Trophoblast cell (in vitro differentiated cells and primary cell): ENCODE measurements at regions not wholly inside any gene's neighbourhood (a gene's known extent, or its start where the extent isn't known, plus 50 kb on each side); places are given as distances from the start of the nearest gene placed in this dataset.

Experiments
- DNase-seq, 2 donors: peaks; one replicate each; pipeline ENCODE4 v3.0.0-alpha.2; 2016
- H2AFZ ChIP-seq: 2 replicates; pipeline ENCODE4 v1.6.1; 2013; ENCODE audit warnings: low read length, moderate library complexity, mild to moderate bottlenecking; ENCODE audit not compliant: insufficient read depth, poor library complexity
- H2AK5ac ChIP-seq: 2 replicates; pipeline ENCODE4 v1.6.1; 2013; ENCODE audit warnings: mild to moderate bottlenecking, low read length
- H2BK120ac ChIP-seq: 2 replicates; pipeline ENCODE4 v1.6.1; 2013; ENCODE audit warnings: low read length, mild to moderate bottlenecking, moderate library complexity; ENCODE audit not compliant: insufficient read depth, poor library complexity
- H2BK12ac ChIP-seq: 2 replicates; pipeline ENCODE4 v1.6.1; 2013; ENCODE audit warnings: mild to moderate bottlenecking, low read length, moderate library complexity
- H2BK5ac ChIP-seq: 2 replicates; pipeline ENCODE4 v1.6.1; 2013; ENCODE audit warnings: low read length, low read depth, moderate library complexity, mild to moderate bottlenecking; ENCODE audit not compliant: poor library complexity
- H3K14ac ChIP-seq: 2 replicates; pipeline ENCODE4 v1.6.1; 2013; ENCODE audit warnings: mild to moderate bottlenecking, low read length
- H3K18ac ChIP-seq: 2 replicates; pipeline ENCODE4 v1.6.1; 2013; ENCODE audit warnings: mild to moderate bottlenecking, low read length
- H3K23ac ChIP-seq: 2 replicates; pipeline ENCODE4 v1.6.1; 2013; ENCODE audit warnings: low read length
- H3K27ac ChIP-seq: 2 replicates; pipeline ENCODE4 v1.5.1; 2013; ENCODE audit warnings: low read depth, mild to moderate bottlenecking, inconsistent platforms, low read length, moderate library complexity
- H3K27me3 ChIP-seq: 2 replicates; pipeline ENCODE4 v1.6.1; 2013; ENCODE audit warnings: inconsistent platforms, mild to moderate bottlenecking, low read length, moderate library complexity; ENCODE audit not compliant: insufficient read depth
- H3K36me3 ChIP-seq, 2 experiments: 1 replicate in 1 of 2; 2 replicates in 1 of 2; pipeline ENCODE4 v1.6.1; 2013; ENCODE audit warnings: low read length in 2 of 2, mild to moderate bottlenecking in 2 of 2, moderate library complexity in 1 of 2; ENCODE audit not compliant: insufficient read depth in 2 of 2, control insufficient read depth in 1 of 2
- H3K4ac ChIP-seq: 2 replicates; pipeline ENCODE4 v1.6.1; 2013; ENCODE audit warnings: low read depth, mild to moderate bottlenecking, low read length, moderate library complexity
- H3K4me1 ChIP-seq, 2 experiments: 1 replicate in 1 of 2; 2 replicates in 1 of 2; pipeline ENCODE4 v1.6.1; 2013; ENCODE audit warnings: low read length in 2 of 2, mild to moderate bottlenecking in 2 of 2, moderate library complexity in 1 of 2; ENCODE audit not compliant: insufficient read depth in 2 of 2, control insufficient read depth in 1 of 2
- H3K4me2 ChIP-seq: 2 replicates; pipeline ENCODE4 v1.6.1; 2013; ENCODE audit warnings: inconsistent platforms, mild to moderate bottlenecking, low read length, moderate library complexity
- H3K4me3 ChIP-seq: 2 replicates; pipeline ENCODE4 v1.5.1; 2013; ENCODE audit warnings: mild to moderate bottlenecking, low read depth, low read length, inconsistent platforms
- H3K79me1 ChIP-seq: one replicate; pipeline ENCODE4 v1.6.1; 2013; ENCODE audit warnings: low read length
- H3K79me2 ChIP-seq: 2 replicates; pipeline ENCODE4 v1.6.1; 2013; ENCODE audit warnings: low read length, mild to moderate bottlenecking; ENCODE audit not compliant: control insufficient read depth, insufficient read depth, poor library complexity
- H3K9ac ChIP-seq: 2 replicates; pipeline ENCODE4 v1.6.1; 2013; ENCODE audit warnings: mild to moderate bottlenecking, low read length
- H3K9me3 ChIP-seq: 2 replicates; pipeline ENCODE4 v1.6.1; 2013; ENCODE audit warnings: low read depth, mild to moderate bottlenecking, control low read depth, inconsistent platforms, low read length; ENCODE audit not compliant: insufficient read depth
- H4K12ac ChIP-seq: 2 replicates; pipeline ENCODE4 v1.6.1; 2013; ENCODE audit warnings: low read depth, mild to moderate bottlenecking, low read length, moderate library complexity
- H4K8ac ChIP-seq: 2 replicates; pipeline ENCODE4 v1.6.1; 2013; ENCODE audit warnings: low read depth, mild to moderate bottlenecking, low read length, moderate library complexity
- H4K91ac ChIP-seq: one replicate; pipeline ENCODE4 v1.6.1; 2013; ENCODE audit warnings: low read depth, mild to moderate bottlenecking, low read length, moderate library complexity
- WGBS: extraction: QIAGEN DNeasy Blood & Tissue Kit; methylation state at CpG from one replicate; pipeline ENCODE4 v1.1.7; 2013; ENCODE audit warnings: missing lambda C conversion rate; ENCODE audit not compliant: insufficient read length, insufficient coverage; ENCODE audit errors: extremely low coverage; 5-methylcytosine and 5-hydroxymethylcytosine counted together

DNA sequence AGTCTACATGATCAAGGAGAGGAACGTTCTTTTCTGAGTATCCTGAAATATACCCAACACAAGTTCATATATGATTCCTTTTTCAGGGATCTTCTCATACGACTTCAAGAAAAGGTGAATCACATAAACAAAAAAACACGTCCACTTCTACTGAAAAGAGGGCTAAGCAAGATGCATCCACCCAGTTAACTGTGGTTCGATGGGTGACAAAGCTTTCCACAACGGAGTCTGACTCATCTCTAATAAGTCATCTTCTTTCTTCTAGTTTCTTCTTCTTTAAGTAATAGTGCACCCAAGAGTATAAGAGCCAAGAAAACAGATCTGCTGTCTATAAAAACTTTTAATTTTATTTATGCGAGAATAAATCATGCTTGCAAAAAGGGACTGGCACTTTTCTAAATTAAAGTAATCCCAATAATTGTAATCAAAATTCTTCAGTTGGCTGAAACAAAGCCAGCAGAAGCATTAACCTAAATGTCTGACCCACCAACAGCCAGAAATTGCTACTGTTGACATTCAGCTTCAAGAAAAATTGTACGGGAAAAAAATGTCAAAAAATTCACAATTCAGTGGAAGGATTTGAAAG, 146.9 kb upstream of the ANK3 start:
- Histone ChIP-seq H3K36me3 (no peaks in the 10 kb centered on the region), H2AFZ (no peak overlapping the region), H3K9ac (no peak overlapping the region), H3K14ac (no peak overlapping the region), H3K4ac (no peak overlapping the region), H3K18ac (no peak overlapping the region), H3K4me1 (no peaks in the 10 kb centered on the region), H2BK120ac (no peak overlapping the region), H4K91ac (no peak overlapping the region), H3K27ac (no peak overlapping the region), H2AK5ac (no peak overlapping the region), H3K27me3 (no peaks in the 10 kb centered on the region), H3K23ac (no peak overlapping the region), H4K8ac (no peak overlapping the region), H3K79me2 (no peaks in the 10 kb centered on the region), H3K9me3 (no peaks in the 10 kb centered on the region), H4K12ac (no peak overlapping the region), H3K4me2 (no peak overlapping the region), H2BK5ac (no peak overlapping the region), H2BK12ac (no peak overlapping the region), H3K4me3 (no peak overlapping the region), H3K79me1 (no peaks in the 10 kb centered on the region)
- DNase-seq: no peak
- WGBS: no CpG with 5 or more reads among the region's 7 CpGs

DNA sequence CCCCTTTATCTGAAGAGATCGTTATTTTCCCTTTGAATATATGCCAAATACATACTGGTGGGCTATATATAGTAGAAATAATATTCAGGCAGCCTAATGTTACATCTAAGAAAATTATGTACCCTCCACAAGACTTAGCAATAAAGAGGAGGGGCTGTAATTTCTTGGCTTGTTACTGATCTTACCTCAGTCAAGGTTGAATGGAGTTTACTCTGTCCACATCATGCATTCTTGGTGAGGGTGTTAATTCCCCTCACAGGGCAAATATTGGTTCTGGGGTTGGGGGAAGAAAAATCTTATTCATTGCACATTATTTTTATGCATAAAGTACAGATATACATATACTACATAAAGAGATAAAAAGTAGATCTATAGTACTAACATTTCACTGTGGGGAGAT, 145.8 kb upstream of the ANK3 start:
- Histone ChIP-seq H2BK120ac (no peak overlapping the region), H3K23ac (no peak overlapping the region), H3K9me3 (no peaks in the 10 kb centered on the region), H3K4me3 (no peak overlapping the region), H2BK5ac (no peak overlapping the region), H3K14ac (no peak overlapping the region), H3K36me3 (no peaks in the 10 kb centered on the region), H4K91ac (no peak overlapping the region), H2AFZ (no peak overlapping the region), H4K8ac (no peak overlapping the region), H3K4me1 (no peaks in the 10 kb centered on the region), H3K27ac (no peak overlapping the region), H3K9ac (no peak overlapping the region), H3K79me2 (no peaks in the 10 kb centered on the region), H3K4ac (no peak overlapping the region), H3K4me2 (no peak overlapping the region), H3K79me1 (no peaks in the 10 kb centered on the region), H3K27me3 (no peaks in the 10 kb centered on the region), H4K12ac (no peak overlapping the region), H2AK5ac (no peak overlapping the region), H3K18ac (no peak overlapping the region), H2BK12ac (no peak overlapping the region)
- WGBS: no CpG with 5 or more reads among the region's 1 CpG
- DNase-seq: no peak

DNA sequence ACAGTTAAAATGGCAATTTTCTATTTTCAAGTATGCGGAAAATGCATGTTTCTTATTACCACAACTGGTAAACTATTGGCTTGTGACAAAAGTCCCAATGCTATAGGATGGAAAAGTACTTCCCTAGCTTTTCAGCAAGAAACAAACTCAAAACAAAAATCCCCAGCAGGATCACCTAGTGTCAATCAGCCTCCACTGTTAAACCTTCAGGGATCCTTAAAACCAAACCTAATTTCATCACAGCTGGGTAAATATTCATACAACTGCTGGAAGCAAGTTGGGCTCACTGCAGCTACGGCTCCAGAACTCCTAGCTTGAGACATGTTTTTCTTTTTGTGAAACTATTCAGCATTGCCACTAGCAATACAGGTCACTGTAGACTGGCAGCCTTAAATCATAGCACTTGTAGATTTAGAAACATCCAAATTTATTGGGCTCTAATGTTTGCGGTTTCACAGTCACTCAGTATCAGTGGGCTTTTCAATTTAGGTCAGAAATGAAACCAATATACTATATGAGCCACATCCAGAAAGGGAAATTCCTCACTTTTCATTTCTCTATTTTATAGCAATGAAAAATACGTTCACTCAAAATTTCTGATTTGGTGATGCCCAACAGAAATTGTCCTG, 145.2 kb upstream of the ANK3 start:
- H4K91ac ChIP-seq: no peak overlapping the region
- no peak overlapping the region for H3K4ac ChIP-seq
- H3K14ac ChIP-seq: no peak overlapping the region
- H3K27ac ChIP-seq: no peak overlapping the region
- no peak overlapping the region for H2AK5ac ChIP-seq
- H3K9me3 ChIP-seq: no peaks in the 10 kb centered on the region
- H3K79me2 ChIP-seq: no peaks in the 10 kb centered on the region
- H3K27me3 ChIP-seq: no peaks in the 10 kb centered on the region
- H4K12ac ChIP-seq: no peak overlapping the region
- no peaks in the 10 kb centered on the region for H3K4me1 ChIP-seq
- H3K23ac ChIP-seq: no peak overlapping the region
- no peak overlapping the region for H3K18ac ChIP-seq
- WGBS: no CpG with 5 or more reads among the region's 4 CpGs
- no peak for DNase-seq
- no peak overlapping the region for H2BK120ac ChIP-seq
- no peak overlapping the region for H3K4me3 ChIP-seq
- no peak overlapping the region for H2BK5ac ChIP-seq
- H3K9ac ChIP-seq: no peak overlapping the region
- no peak overlapping the region for H4K8ac ChIP-seq
- no peak overlapping the region for H2BK12ac ChIP-seq
- H3K4me2 ChIP-seq: no peak overlapping the region
- H3K79me1 ChIP-seq: no peaks in the 10 kb centered on the region
- H3K36me3 ChIP-seq: no peaks in the 10 kb centered on the region
- H2AFZ ChIP-seq: no peak overlapping the region

DNA sequence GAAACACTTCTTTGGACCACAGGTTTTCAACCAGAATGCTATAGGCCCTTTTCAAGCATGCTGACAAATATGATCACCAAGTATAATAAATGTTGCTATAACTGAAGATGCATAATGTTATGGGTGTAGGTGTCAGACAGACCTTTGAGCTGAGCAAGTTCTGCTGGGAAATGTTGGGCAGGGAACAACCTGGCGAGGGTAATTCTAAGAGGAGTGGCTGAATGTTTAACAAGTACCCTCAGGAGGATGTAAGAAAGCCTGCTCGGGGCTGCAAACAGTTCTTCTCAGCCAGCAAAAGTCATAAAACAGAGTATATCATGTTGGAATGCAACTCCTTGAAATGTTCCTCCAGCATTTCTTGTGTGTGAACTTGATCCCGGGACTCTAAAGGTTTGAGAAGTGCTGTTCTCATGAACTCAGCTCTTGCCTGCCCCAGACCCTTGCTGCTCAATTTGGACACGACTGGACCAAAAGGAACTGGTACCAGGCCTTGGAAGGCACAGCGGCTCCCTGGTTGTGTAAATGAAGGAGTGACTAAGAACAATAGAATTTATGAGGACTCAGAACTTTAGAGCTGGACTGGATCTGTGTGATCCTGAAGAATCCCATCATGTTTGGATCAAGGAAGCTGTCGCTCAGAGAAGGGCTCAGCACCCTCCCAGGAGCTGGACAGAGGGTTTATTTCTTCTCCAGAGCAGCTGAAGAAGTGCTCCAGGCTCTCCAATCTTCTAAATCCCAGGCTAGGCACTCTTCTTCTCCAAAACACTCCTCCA, 143.2 kb upstream of the ANK3 start:
- no peak overlapping the region for H3K23ac ChIP-seq
- no peak overlapping the region for H2BK12ac ChIP-seq
- H3K9me3 ChIP-seq: no peaks in the 10 kb centered on the region
- H4K12ac ChIP-seq: no peak overlapping the region
- H2AFZ ChIP-seq: no peak overlapping the region
- H3K79me2 ChIP-seq: no peaks in the 10 kb centered on the region
- H3K4ac ChIP-seq: no peak overlapping the region
- no peak overlapping the region for H4K91ac ChIP-seq
- H3K9ac ChIP-seq: no peak overlapping the region
- no peaks in the 10 kb centered on the region for H3K27me3 ChIP-seq
- H3K79me1 ChIP-seq: no peaks in the 10 kb centered on the region
- no peak overlapping the region for H2BK120ac ChIP-seq
- H3K14ac ChIP-seq: no peak overlapping the region
- H3K27ac ChIP-seq: no peak overlapping the region
- no CpG with 5 or more reads among the region's 6 CpGs for WGBS
- H2BK5ac ChIP-seq: no peak overlapping the region
- no peak overlapping the region for H3K4me3 ChIP-seq
- no peak overlapping the region for H2AK5ac ChIP-seq
- no peaks in the 10 kb centered on the region for H3K4me1 ChIP-seq
- H3K36me3 ChIP-seq: no peaks in the 10 kb centered on the region
- H4K8ac ChIP-seq: no peak overlapping the region
- no peak for DNase-seq
- no peak overlapping the region for H3K18ac ChIP-seq
- H3K4me2 ChIP-seq: no peak overlapping the region
